GM12874 (cell line): ENCODE measurements at regions not wholly inside any gene's neighbourhood (a gene's known extent, or its start where the extent isn't known, plus 50 kb on each side); places are given as distances from the start of the nearest gene placed in this dataset.

ENCODE experiments used
- CTCF ChIP-seq: IDR thresholded peaks from 2 replicates; pipeline ENCODE4 v1.5.1; 2011; ENCODE audit warnings: low read depth, mild to moderate bottlenecking, control low read depth, low read length, moderate library complexity; ENCODE audit not compliant: insufficient read depth

- no peak for TF ChIP-seq CTCF
Observed at GRCh38 chr11:15864026-15864805, 492.1 kb downstream of the SOX6 start.

DNA sequence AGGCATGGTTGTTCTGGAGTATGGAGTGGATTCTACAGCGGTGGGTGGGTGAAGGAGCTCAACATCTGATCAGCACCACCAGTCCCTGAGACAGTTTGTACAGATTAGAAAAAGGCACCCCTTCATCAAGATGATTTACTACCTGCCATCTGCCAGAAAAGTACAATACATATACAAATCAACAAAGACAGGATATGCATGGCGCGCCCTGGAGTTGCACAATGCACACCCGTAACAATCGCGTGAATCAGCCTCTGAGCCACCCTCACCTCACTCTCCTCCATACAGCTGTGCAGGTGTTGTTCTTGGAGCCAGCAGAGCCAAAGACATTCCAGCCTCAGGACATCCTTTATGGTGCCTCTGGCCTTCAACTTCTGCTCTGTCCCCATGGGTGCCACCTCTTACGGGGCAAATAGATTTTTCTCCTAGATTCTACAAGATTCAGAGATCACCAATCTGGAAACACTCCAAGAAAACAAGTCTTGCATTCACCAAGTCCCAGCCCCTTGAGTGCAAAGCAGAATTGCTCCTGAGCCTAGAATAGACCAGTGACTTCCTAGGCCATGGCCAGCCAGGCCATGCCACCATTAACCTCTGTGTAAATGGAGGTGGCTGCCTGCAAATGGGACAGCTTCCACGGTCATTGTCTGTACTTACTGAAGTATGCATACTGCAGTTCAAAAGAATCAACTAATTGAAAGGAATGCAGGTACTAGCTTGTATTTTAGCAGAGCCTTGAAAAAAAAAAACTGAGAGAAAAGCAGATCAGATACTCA lies 490.9 kb downstream of the SOX6 start:
- no peak for TF ChIP-seq CTCF

- TF ChIP-seq CTCF = no peak
Observed at GRCh38 chr11:15867871-15868270, 488.5 kb downstream of the SOX6 start.

DNA sequence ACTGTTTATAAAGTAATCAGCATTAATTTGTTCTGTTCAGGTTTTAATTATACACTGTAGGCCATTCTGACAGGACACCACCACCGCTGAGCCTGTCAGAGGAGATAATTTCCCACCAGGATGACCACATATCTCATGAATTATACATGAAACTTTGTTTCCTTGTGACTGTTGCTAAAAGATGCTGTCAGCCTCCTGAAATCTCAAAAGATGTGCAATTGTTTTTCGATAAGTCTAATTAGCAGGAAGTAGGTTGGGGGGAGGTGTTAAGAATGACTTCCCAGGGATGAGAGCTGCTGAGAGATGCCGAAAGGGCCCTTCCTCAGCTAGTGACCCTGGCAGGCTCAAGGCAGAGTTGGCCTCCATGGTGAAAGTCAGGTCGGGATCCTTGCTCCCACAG lies 485.4 kb downstream of the SOX6 start:
- TF ChIP-seq CTCF = no peak

- no peak for TF ChIP-seq CTCF
Observed at GRCh38 chr11:15871904-15872626, 484.3 kb downstream of the SOX6 start.

DNA sequence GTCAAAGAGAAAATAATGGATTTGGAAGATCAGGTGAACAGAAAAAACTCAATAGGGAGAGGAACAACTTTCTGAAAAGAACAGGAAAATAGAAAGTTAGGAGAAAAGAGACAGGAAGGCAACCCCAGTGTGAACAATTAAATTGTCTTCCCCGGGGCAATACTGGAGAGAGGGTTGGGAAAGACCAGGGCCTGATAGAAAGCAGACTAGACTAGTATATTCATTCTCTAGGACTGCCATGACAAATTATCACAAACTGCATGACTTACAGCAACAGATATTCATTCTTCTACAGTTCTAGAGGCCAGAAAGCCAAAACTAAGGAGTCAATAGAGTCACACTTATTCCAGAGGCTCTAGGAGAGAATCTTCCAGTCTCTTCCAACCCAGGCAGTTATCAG lies 482.8 kb downstream of the SOX6 start:
- TF ChIP-seq CTCF = no peak

DNA sequence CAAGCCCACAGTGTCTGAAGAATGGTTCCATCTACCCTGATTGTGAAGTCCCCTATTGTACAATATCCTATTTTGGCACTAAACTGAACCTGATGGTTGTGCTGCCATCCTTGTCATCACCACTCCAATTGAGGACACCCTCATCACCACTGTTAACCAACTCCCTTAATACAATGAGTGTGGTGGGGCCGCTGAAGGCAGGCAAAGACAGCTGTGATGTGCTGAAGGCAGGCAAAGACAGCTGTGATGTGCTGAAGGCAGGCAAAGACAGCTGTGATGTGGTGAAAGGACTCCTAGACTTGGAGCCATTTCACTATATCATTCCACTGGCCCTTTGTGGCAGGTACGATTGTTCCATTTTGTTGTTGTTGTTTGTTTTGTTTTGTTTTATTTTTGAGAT lies 481.6 kb downstream of the SOX6 start:
- TF ChIP-seq CTCF = no peak
